Activated CD4-positive, alpha-beta T cell treated with anti-CD3 and anti-CD28 coated beads for 36 hours (primary cell): ENCODE measurements at regions not wholly inside any gene's neighbourhood (a gene's known extent, or its start where the extent isn't known, plus 50 kb on each side); places are given as distances from the start of the nearest gene placed in this dataset.
"Not testable (repeated sequence)": the region's sequence is repeated elsewhere in the genome, so short reads cannot be mapped to it uniquely, and the experiment has no call there.

Source experiments
- ATAC-seq: fragments of 200-7000 bp; cut with Tn5 transposase; one replicate; pipeline ENCODE4 v1.10.0; 2021; ENCODE audit warnings: mild to moderate bottlenecking, moderate library complexity
- CTCF ChIA-PET: fragments of 350-600 bp; sonication (Branson Sonifier 250); formaldehyde crosslinking; loops from one replicate; lab custom pipeline; 2021; ENCODE audit warnings: antibody characterized with exemption; lab: Charles Lee
- POLR2A ChIA-PET: fragments of 350-600 bp; sonication (Branson Sonifier 250); formaldehyde crosslinking; loops from one replicate; lab custom pipeline; 2021; ENCODE audit warnings: antibody characterized with exemption, inconsistent platforms; lab: Charles Lee
- DNase-seq: peaks from one replicate; pipeline ENCODE4 v3.0.0-alpha.2; 2020
- H3K27ac Mint-ChIP-seq: one replicate; pipeline ENCODE4 v1.8.0; 2021; ENCODE audit warnings: mixed read lengths
- H3K27me3 Mint-ChIP-seq: one replicate; pipeline ENCODE4 v1.8.0; 2021; ENCODE audit warnings: mixed read lengths
- H3K36me3 Mint-ChIP-seq: one replicate; pipeline ENCODE4 v1.8.0; 2021; ENCODE audit warnings: low read depth, mixed read lengths
- H3K4me1 Mint-ChIP-seq: one replicate; pipeline ENCODE4 v1.8.0; 2021; ENCODE audit warnings: mixed read lengths
- H3K4me3 Mint-ChIP-seq: one replicate; pipeline ENCODE4 v1.8.0; 2021; ENCODE audit warnings: mild to moderate bottlenecking, moderate library complexity, mixed read lengths
- H3K9me3 Mint-ChIP-seq: one replicate; pipeline ENCODE4 v1.8.0; 2021; ENCODE audit warnings: low read depth, mixed read lengths
- intact Hi-C, 2 experiments: fragments of 100-400 bp; cut with DNase I in 1 of 2; cut with micrococcal nuclease in 1 of 2; formaldehyde crosslinking; loops; one replicate each; pipeline versions ENCODE4 v1.14.2 to v1.15.1; 2022 to 2024; cut with DNase I, micrococcal nuclease

DNA sequence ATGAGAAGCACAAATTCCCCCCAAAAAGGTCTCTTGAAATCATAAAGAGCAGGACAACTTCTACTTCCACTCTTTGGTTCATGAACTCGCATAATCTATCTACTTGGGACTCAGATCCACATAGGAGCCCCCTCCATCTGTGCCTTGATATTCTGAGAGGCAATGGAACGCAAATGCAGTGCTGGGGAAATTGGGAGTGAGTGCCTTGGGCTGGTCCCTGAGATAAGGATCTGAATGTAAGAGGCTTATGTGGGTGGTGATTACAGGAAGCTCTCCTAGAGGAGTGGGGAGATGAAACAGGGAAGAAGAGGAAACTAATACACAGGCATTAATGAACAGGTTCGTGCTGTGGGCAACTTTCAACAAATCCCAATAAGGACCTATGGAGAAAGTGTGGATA is 285.6 kb downstream of the RASEF start:
- H3K27me3 Mint-ChIP-seq = no peaks in the 10 kb centered on the region
- ChIA-PET POLR2A (no interaction called here), CTCF (interaction anchor here (0.7 kb wide), 1 partner anchor 34 kb away, joined by 4 read pairs; no protein-coding TSS in a partner anchor)
- intact Hi-C loops = no loop called here
- no peaks in the 10 kb centered on the region for H3K36me3 Mint-ChIP-seq
- H3K27ac Mint-ChIP-seq = no peak overlapping the region
- DNase-seq (no peak), ATAC-seq (no peak)
- H3K9me3 Mint-ChIP-seq = no peaks in the 10 kb centered on the region
- H3K4me3 Mint-ChIP-seq = no peak overlapping the region
- H3K4me1 Mint-ChIP-seq = no peaks in the 10 kb centered on the region

DNA sequence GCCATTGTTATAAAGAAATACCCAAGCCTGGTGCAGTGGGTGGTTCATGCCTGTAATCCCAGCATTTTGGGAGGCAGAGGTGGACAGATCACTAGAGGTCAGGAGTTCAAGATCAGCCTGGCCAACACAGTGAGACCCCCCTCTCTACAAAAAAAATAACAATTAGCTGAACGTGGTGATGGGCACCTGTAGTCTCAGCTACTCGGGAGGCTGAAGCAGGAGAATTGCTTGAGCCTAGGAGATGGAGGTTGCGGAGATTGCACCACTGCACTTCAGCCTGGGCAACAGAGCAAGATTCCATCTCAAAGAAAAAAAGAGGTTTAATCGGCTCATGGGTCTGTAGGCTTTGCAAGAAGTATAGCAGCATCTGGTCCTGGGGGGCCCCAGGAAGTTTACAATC is 284.0 kb downstream of the RASEF start:
- H3K4me1 Mint-ChIP-seq, H3K9me3 Mint-ChIP-seq, H3K27me3 Mint-ChIP-seq, intact Hi-C loops, ATAC-seq, H3K4me3 Mint-ChIP-seq, DNase-seq, H3K27ac Mint-ChIP-seq, CTCF ChIA-PET, POLR2A ChIA-PET, H3K36me3 Mint-ChIP-seq: not testable (repeated sequence)

DNA sequence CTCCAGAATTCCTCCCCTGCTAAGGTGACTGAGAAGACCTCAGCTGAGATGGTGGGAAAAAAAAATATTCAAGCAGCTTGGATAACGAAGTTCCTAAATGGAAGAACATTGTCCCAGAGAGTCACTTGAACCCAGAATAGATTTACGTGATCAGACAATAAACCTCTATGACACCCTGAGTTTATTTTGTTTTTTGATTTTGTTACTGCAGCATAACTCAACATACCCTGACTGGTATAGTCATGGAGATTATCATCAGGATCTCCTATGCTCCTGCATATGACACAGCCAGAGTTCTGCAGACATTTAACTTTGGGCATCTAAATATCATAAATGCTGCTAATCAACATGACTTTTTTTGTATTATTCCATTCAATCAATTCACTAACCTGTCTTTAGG is 282.9 kb downstream of the RASEF start:
- Mint-ChIP-seq H3K27ac (no peak overlapping the region), H3K4me3 (no peak overlapping the region), H3K4me1 (no peaks in the 10 kb centered on the region), H3K27me3 (no peaks in the 10 kb centered on the region), H3K9me3 (no peaks in the 10 kb centered on the region), H3K36me3 (no peaks in the 10 kb centered on the region)
- POLR2A ChIA-PET = no interaction called here
- intact Hi-C loops = no loop called here
- CTCF ChIA-PET = no interaction called here
- ATAC-seq (no peak), DNase-seq (no peak)

DNA sequence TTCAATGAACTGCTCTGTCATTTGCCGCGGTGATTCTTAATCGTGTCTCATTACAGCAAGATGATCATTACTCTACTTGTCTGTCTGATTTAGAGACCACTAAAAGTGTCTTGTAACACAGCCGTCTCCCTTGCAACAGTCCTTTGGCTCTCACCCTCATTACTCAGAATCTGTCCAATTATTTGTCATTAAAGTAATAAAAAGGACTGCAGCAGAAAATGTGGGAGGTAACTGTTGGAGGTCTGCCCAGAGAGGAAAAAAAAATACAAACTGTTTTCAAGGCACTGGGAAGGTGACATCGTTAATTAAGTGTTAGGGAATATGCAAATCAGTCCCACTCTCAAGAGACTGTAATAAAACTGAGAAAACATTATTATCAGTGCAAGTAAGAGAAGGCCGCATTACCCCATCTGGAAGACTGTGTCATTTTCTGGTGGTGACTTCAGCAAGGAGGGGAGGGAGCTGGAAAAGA is 281.0 kb downstream of the RASEF start:
- Mint-ChIP-seq H3K27ac (no peak overlapping the region), H3K4me1 (no peaks in the 10 kb centered on the region), H3K9me3 (no peaks in the 10 kb centered on the region), H3K36me3 (no peaks in the 10 kb centered on the region), H3K27me3 (no peaks in the 10 kb centered on the region), H3K4me3 (no peak overlapping the region)
- intact Hi-C loops = no loop called here
- DNase-seq (no peak), ATAC-seq (no peak)
- ChIA-PET CTCF (no interaction called here), POLR2A (no interaction called here)

DNA sequence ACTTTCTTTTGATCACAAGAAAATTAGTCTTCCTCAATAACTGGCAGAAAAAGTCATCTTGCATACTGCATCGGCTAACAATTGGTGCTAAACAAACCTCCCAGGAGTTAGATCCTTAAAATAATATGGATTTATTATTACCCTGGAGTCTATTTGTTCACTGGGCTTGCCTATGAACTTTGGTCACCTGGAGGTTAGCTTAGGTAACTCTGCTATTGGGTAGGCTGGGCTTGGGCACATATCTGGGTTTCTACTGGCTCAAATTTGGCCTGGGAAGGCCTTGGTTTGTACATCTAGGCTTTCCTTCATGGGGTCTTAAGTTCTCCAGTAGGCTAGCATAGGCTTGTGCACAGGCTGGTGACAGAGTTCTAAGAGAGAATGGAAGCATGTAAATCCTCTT is 279.9 kb downstream of the RASEF start:
- H3K4me1 Mint-ChIP-seq = no peaks in the 10 kb centered on the region
- no peak for DNase-seq
- no peaks in the 10 kb centered on the region for H3K27me3 Mint-ChIP-seq
- intact Hi-C loops = no loop called here
- ChIA-PET CTCF (no interaction called here), POLR2A (no interaction called here)
- no peak overlapping the region for H3K4me3 Mint-ChIP-seq
- no peak overlapping the region for H3K27ac Mint-ChIP-seq
- H3K9me3 Mint-ChIP-seq = no peaks in the 10 kb centered on the region
- no peak for ATAC-seq
- no peaks in the 10 kb centered on the region for H3K36me3 Mint-ChIP-seq

DNA sequence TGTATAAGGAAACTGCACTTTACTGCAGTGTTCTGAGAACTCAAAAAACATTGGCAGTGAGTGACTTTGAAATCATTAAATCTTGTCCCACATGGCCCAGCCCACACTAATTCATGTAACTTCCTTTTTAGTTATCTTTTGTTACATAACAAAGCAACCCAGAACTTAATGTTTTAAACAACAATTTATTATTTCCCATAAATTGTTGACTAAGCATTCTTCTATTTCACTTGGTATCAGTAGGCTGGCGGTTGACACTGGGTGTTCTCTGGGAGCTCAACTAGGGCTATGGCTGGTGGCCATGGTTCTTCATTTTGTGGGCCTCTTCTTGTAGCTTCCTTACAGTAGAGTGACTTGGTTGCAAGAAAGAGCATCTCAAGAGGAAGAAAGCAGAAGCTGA is 278.4 kb downstream of the RASEF start:
- Mint-ChIP-seq H3K27me3 (no peaks in the 10 kb centered on the region), H3K9me3 (no peaks in the 10 kb centered on the region), H3K4me1 (no peaks in the 10 kb centered on the region), H3K27ac (no peak overlapping the region), H3K4me3 (no peak overlapping the region), H3K36me3 (no peaks in the 10 kb centered on the region)
- POLR2A ChIA-PET = no interaction called here
- ATAC-seq = no peak
- CTCF ChIA-PET = no interaction called here
- no peak for DNase-seq
- intact Hi-C loops = no loop called here

DNA sequence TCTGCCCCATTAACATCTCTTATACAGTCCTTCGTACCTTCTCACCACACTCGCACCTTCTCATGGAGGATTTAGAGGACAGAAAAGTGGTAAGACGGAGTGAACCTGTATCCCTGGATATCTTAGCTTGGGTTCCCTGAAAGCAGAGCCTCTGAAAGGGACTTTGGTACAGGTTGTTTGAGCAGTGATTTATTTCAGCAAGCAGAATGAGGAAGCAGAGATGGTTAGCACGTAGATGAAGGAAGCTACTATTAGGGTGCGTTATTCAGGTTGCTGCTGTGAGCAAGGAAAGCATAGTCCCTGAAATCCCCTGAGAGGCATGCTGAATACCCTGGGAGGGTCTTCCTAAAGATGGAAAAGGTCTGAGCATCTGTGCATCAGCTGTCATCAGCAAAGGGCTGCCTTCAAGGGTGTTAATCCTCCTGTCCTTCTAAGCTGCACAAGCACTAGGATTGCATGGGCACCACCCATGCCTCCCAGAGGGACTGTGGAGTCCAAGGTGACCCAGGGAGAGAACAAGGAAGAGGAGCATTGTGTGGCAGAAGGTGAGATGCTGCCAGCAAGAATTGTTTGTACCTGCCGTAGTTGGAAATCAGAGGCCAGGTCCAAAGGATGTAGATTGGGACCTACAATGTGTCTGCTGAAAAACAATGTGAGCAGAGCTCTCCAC is 273.7 kb downstream of the RASEF start:
- Mint-ChIP-seq H3K4me1 (no peaks in the 10 kb centered on the region), H3K9me3 (no peaks in the 10 kb centered on the region), H3K4me3 (no peak overlapping the region), H3K36me3 (no peaks in the 10 kb centered on the region), H3K27ac (no peak overlapping the region), H3K27me3 (no peaks in the 10 kb centered on the region)
- ChIA-PET CTCF (interaction anchor here (0.6 kb wide), 1 partner anchor 164 kb away, joined by 3 read pairs; no protein-coding TSS in a partner anchor), POLR2A (no interaction called here)
- DNase-seq = no peak
- ATAC-seq = no peak
- intact Hi-C loops = no loop called here

DNA sequence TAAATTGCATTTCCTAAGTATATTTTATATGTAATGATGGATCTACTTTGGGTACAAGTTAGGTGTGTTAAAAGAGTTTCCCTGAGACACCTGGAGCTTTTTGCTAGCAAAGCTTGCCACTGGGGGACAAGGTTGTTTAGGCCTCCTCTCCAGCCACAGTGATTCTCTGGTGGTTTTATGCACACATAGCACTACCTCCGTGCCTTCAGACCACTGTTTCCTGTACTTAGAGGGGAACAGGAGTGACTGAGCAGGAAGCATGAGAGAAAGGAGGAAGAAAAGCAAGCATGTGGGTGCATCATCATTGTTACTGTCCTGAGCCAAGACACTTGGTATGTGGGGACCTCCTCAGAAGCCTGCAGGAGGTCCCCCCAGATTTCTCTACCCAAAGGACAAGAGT is 272.1 kb downstream of the RASEF start:
- ChIA-PET CTCF (no interaction called here), POLR2A (no interaction called here)
- Mint-ChIP-seq H3K9me3 (no peaks in the 10 kb centered on the region), H3K4me1 (no peaks in the 10 kb centered on the region), H3K4me3 (no peak overlapping the region), H3K27me3 (no peaks in the 10 kb centered on the region), H3K36me3 (no peaks in the 10 kb centered on the region), H3K27ac (no peak overlapping the region)
- ATAC-seq = no peak
- DNase-seq = no peak
- intact Hi-C loops = no loop called here

DNA sequence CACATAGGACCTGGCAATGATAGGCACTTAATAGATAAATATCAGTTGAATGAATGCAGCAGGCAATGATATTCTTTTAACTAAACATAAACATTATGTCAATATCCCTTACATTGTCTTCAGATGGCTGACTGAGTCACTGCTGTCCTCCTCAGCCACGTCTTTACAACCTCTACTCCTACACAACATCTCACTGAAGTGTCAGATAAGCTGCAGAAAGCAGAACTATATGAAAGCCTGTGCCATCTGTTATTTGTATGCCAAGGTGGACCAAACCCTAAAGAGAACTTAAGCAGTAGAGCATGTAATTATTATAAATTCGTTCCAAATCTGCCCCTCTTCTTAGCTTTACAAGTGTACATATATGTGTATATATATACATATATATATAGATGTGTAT is 271.2 kb downstream of the RASEF start:
- Mint-ChIP-seq H3K9me3 (no peaks in the 10 kb centered on the region), H3K27me3 (no peaks in the 10 kb centered on the region), H3K36me3 (no peaks in the 10 kb centered on the region), H3K4me1 (no peaks in the 10 kb centered on the region), H3K27ac (no peak overlapping the region), H3K4me3 (no peak overlapping the region)
- ATAC-seq = no peak
- POLR2A ChIA-PET = no interaction called here
- no peak for DNase-seq
- intact Hi-C loops = no loop called here
- CTCF ChIA-PET = no interaction called here

DNA sequence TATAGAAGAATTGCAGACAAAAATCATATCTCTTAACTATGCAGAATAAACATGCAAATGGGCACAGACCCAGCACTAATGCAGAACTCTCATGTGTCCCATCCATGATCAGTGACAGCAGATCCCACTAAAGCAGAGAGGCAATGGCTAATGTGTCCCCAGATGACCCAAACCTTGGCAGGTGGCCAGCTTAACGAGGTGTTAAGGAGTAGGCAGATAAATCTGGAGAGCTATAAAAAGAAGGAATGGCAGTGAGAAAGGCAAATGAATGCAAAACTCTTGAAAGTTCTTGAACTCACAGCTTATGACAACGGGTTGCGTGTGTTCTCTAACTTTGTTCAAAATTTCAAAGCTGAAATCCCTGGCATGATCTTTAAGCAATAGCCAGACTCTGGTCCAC is 265.4 kb downstream of the RASEF start:
- intact Hi-C loops = no loop called here
- no peaks in the 10 kb centered on the region for H3K36me3 Mint-ChIP-seq
- ATAC-seq (no peak), DNase-seq (no peak)
- no peaks in the 10 kb centered on the region for H3K4me1 Mint-ChIP-seq
- no peaks in the 10 kb centered on the region for H3K27me3 Mint-ChIP-seq
- no peak overlapping the region for H3K27ac Mint-ChIP-seq
- ChIA-PET POLR2A (no interaction called here), CTCF (no interaction called here)
- peaks cover 2% of the 10 kb centered on the region for H3K9me3 Mint-ChIP-seq
- H3K4me3 Mint-ChIP-seq = no peak overlapping the region

DNA sequence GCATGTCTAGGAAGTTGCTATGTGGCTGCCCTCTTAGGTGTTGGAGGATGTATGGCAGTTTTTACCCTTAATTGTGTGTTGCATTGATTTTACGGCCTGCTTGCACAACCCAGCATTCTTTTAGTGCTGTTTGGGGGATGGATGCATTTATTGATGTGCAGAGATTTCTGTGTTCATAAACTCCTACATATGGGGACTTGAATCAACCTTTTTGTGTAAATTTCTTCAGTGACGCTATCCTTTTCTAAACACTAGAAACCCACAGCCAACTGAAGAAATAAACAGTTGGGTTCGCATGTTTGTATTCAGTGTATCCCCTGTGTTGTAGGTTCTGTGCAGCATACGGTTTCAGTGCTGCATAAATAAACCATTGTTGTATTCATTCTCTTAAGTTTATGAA is 263.7 kb downstream of the RASEF start:
- DNase-seq (no peak), ATAC-seq (no peak)
- H3K36me3 Mint-ChIP-seq = no peaks in the 10 kb centered on the region
- no peak overlapping the region for H3K27ac Mint-ChIP-seq
- CTCF ChIA-PET = no interaction called here
- H3K27me3 Mint-ChIP-seq = no peaks in the 10 kb centered on the region
- H3K4me3 Mint-ChIP-seq = no peak overlapping the region
- no peaks in the 10 kb centered on the region for H3K4me1 Mint-ChIP-seq
- peaks cover 2% of the 10 kb centered on the region for H3K9me3 Mint-ChIP-seq
- intact Hi-C loops = no loop called here
- POLR2A ChIA-PET = no interaction called here

DNA sequence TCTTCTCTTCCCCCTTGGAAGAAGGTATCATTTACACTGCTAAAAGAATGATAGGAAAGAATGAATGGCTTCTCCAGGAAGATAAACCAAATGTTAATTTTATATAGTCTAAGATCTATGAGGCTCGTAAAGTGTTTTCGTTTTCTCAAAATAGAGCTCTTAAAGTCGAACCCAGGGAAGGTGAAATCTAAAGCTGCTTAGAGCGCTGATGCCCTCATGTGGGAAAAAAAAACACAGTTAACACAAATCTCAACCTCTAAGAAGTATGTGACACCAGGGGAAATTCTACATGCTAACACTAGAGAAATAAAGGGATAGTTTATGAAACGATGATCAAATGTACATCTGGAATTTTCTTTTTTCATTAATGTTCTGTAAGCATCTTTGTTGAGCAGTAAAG is 257.9 kb downstream of the RASEF start:
- H3K27me3 Mint-ChIP-seq = no peaks in the 10 kb centered on the region
- H3K4me3 Mint-ChIP-seq = no peak overlapping the region
- no peaks in the 10 kb centered on the region for H3K4me1 Mint-ChIP-seq
- CTCF ChIA-PET = no interaction called here
- no peak overlapping the region for H3K27ac Mint-ChIP-seq
- no peaks in the 10 kb centered on the region for H3K36me3 Mint-ChIP-seq
- H3K9me3 Mint-ChIP-seq = peaks cover 2% of the 10 kb centered on the region
- POLR2A ChIA-PET = no interaction called here
- no peak for ATAC-seq
- no peak for DNase-seq
- intact Hi-C loops = no loop called here
